Left lobe of liver (tissue), 2 donors: ENCODE measurements at regions not wholly inside any gene's neighbourhood (a gene's known extent, or its start where the extent isn't known, plus 50 kb on each side); places are given as distances from the start of the nearest gene placed in this dataset.

ENCODE experiments used
- ATAC-seq: fragments of 200-7000 bp; cut with Tn5 transposase; one replicate; pipeline ENCODE4 v1.9.1; 2020; ENCODE audit warnings: mild to moderate bottlenecking, moderate library complexity
- DNase-seq: peaks from one replicate; pipeline ENCODE4 v3.0.0-alpha.2; 2020; ENCODE audit warnings: low spot score
- donor health status: DM: no; HTN: no; CAD: no; lungs with moderate emphysema.
- donor health status: DM: no; HTN: yes; CAD: no.

GRCh38 chr5:58156973-58157701, 302.7 kb downstream of the PLK2 start:
- DNase-seq (no peak), ATAC-seq (no peak)

- DNase-seq (no peak), ATAC-seq (no peak)
These were observed 303.5 kb downstream of the PLK2 start for GRCh38 chr5:58156361-58156760.

- no peak for DNase-seq
- ATAC-seq = no peak
These were observed 306.6 kb downstream of the PLK2 start for GRCh38 chr5:58153255-58153654.

- ATAC-seq = no peak
- no peak for DNase-seq
These were observed 308.5 kb downstream of the PLK2 start for GRCh38 chr5:58151414-58151813.

GRCh38 chr5:58150926-58151325, 309.0 kb downstream of the PLK2 start:
- no peak for ATAC-seq

GRCh38 chr5:58149746-58150145, 310.1 kb downstream of the PLK2 start:
- ATAC-seq = no peak
- DNase-seq = no peak

More at GRCh38 chr5:58150926-58151325, 309.0 kb downstream of the PLK2 start:
- no peak for DNase-seq

- ATAC-seq = no peak
- DNase-seq = no peak
These were observed 310.5 kb downstream of the PLK2 start for GRCh38 chr5:58149345-58149744.

- no peak for DNase-seq
- no peak for ATAC-seq
These were observed 311.6 kb downstream of the PLK2 start for GRCh38 chr5:58148254-58148775.

- no peak for DNase-seq
- no peak for ATAC-seq
These were observed 314.4 kb downstream of the PLK2 start for GRCh38 chr5:58145397-58145934.

- no peak for ATAC-seq
These were observed 316.2 kb downstream of the PLK2 start for GRCh38 chr5:58143727-58144126.

GRCh38 chr5:58143181-58143580, 316.7 kb downstream of the PLK2 start:
- no peak for DNase-seq
- no peak for ATAC-seq

More at GRCh38 chr5:58143727-58144126, 316.2 kb downstream of the PLK2 start:
- no peak for DNase-seq

GRCh38 chr5:58138791-58139190, 321.1 kb downstream of the PLK2 start:
- DNase-seq = no peak
- ATAC-seq = no peak

GRCh38 chr5:58136406-58136805, 323.5 kb downstream of the PLK2 start:
- ATAC-seq (no peak), DNase-seq (no peak)

- ATAC-seq (no peak), DNase-seq (no peak)
These were observed 324.1 kb downstream of the PLK2 start for GRCh38 chr5:58135571-58136335.

- no peak for DNase-seq
These were observed 326.1 kb downstream of the PLK2 start for GRCh38 chr5:58133631-58134296.

GRCh38 chr5:58133216-58133615, 326.7 kb downstream of the PLK2 start:
- no peak for ATAC-seq
- no peak for DNase-seq

More at GRCh38 chr5:58133631-58134296, 326.1 kb downstream of the PLK2 start:
- ATAC-seq = no peak

GRCh38 chr5:58127255-58128220, 332.3 kb downstream of the PLK2 start:
- ATAC-seq (no peak), DNase-seq (no peak)

- DNase-seq = no peak
- no peak for ATAC-seq
These were observed 336.4 kb downstream of the PLK2 start for GRCh38 chr5:58123501-58123900.

- DNase-seq = no peak
- ATAC-seq = no peak
These were observed 337.0 kb downstream of the PLK2 start for GRCh38 chr5:58122848-58123392.

- ATAC-seq = no peak
These were observed 337.7 kb downstream of the PLK2 start for GRCh38 chr5:58122157-58122556.

More at GRCh38 chr5:58122157-58122556, 337.7 kb downstream of the PLK2 start:
- DNase-seq = no peak
